ENCODE measurements at regions not wholly inside any gene's neighbourhood (a gene's known extent, or its start where the extent isn't known, plus 50 kb on each side); places are given as distances from the start of the nearest gene placed in this dataset.

GRCh38 chr15:19992428-19992827 is 549.2 kb downstream of the GOLGA6L6 start:
- TF ChIP-seq HNF4A (conservative IDR thresholded peaks at IDR 0.05), result no peak
- no peak for TF ChIP-seq NR2F2 (IDR thresholded peaks at IDR 0.05)
- no peak for TF ChIP-seq TAF1 (conservative IDR thresholded peaks at IDR 0.05)
- TF ChIP-seq RXRA (IDR thresholded peaks at IDR 0.05), result no peak
- no peak for TF ChIP-seq ATF3 (IDR thresholded peaks at IDR 0.05)
- TF ChIP-seq YY1 (IDR thresholded peaks at IDR 0.05), result no peak
- TF ChIP-seq SP1 (IDR thresholded peaks at IDR 0.05), result no peak
- no peak for TF ChIP-seq REST (IDR thresholded peaks at IDR 0.05)
- no peak for TF ChIP-seq EGR1 (IDR thresholded peaks at IDR 0.05; ENCODE audit: low read depth in 2 of 2)
- no peak for TF ChIP-seq JUND (IDR thresholded peaks at IDR 0.05)
- TF ChIP-seq FOXA2 (IDR thresholded peaks at IDR 0.05), result no peak
- TF ChIP-seq CTCF (IDR thresholded peaks at IDR 0.05; ENCODE audit: low read depth, low read length, missing input control), result no peak
- no peak for TF ChIP-seq MAX (IDR thresholded peaks at IDR 0.05)
- no peak for TF ChIP-seq FOXA1 (IDR thresholded peaks at IDR 0.05)
- TF ChIP-seq HNF4G (IDR thresholded peaks at IDR 0.05), result no peak
- no peak for TF ChIP-seq RAD21 (IDR thresholded peaks at IDR 0.05)
- TF ChIP-seq GABPA (IDR thresholded peaks at IDR 0.05 in 1 of 2, conservative IDR thresholded peaks at IDR 0.05 in 1 of 2), result no peak
- no peaks in the 10 kb centered on the region for H3K36me3 ChIP-seq (ENCODE audit: control insufficient read depth in 4 of 4, insufficient read depth in 3 of 4, low read depth in 1 of 4, low read length in 3 of 4)
- H3K27ac ChIP-seq (ENCODE audit: low read depth in 1 of 2, low read length in 2 of 2), result no peak overlapping the region
- 69% methylated on average over 4 of the region's 4 CpGs for WGBS
- DNase-seq (ENCODE audit: low spot score), result no peak
- H3K27me3 ChIP-seq (ENCODE audit: control insufficient read depth in 4 of 4, insufficient read depth in 4 of 4, low read length in 3 of 4), result peaks cover 0 to 3% (median 0%) of the 10 kb centered on the region in 4 donors
- no peaks in the 10 kb centered on the region for H3K9me3 ChIP-seq (ENCODE audit: control insufficient read depth in 4 of 4, low read length in 3 of 4)
- H3K9ac ChIP-seq (ENCODE audit: low read depth in 1 of 2, low read length in 2 of 2), result no peak overlapping the region
- H3K4me3 ChIP-seq (ENCODE audit: low read depth in 1 of 3, low read length in 3 of 3), result no peak overlapping the region
- no peaks in the 10 kb centered on the region for H3K4me1 ChIP-seq (ENCODE audit: control insufficient read depth in 4 of 4, insufficient read depth in 4 of 4, low read length in 3 of 4)

- no peaks in the 10 kb centered on the region for H3K4me1 ChIP-seq (ENCODE audit: control insufficient read depth in 4 of 4, insufficient read depth in 4 of 4, low read length in 3 of 4)
- no peak overlapping the region for H3K27ac ChIP-seq (ENCODE audit: low read depth in 1 of 2, low read length in 2 of 2)
- H3K9me3 ChIP-seq (ENCODE audit: control insufficient read depth in 4 of 4, low read length in 3 of 4), result peaks cover 0 to 5% (median 0%) of the 10 kb centered on the region in 4 donors
- DNase-seq (ENCODE audit: low spot score), result no peak
- H3K9ac ChIP-seq (ENCODE audit: low read depth in 1 of 2, low read length in 2 of 2), result no peak overlapping the region
- TF ChIP-seq CTCF (IDR thresholded peaks at IDR 0.05; ENCODE audit: low read depth, low read length, missing input control), result no peak
- no peak for TF ChIP-seq HNF4A (conservative IDR thresholded peaks at IDR 0.05)
- no peak for TF ChIP-seq TAF1 (conservative IDR thresholded peaks at IDR 0.05)
- TF ChIP-seq FOXA1 (IDR thresholded peaks at IDR 0.05), result no peak
- TF ChIP-seq EGR1 (IDR thresholded peaks at IDR 0.05; ENCODE audit: low read depth in 2 of 2), result no peak
- TF ChIP-seq ZBTB33 (IDR thresholded peaks at IDR 0.05), result no peak
- TF ChIP-seq FOXA2 (IDR thresholded peaks at IDR 0.05), result no peak
- TF ChIP-seq REST (IDR thresholded peaks at IDR 0.05), result no peak
- TF ChIP-seq SP1 (IDR thresholded peaks at IDR 0.05), result no peak
- no peak for TF ChIP-seq NR2F2 (IDR thresholded peaks at IDR 0.05)
- WGBS, result 59% methylated on average over 5 of the region's 5 CpGs
- no peaks in the 10 kb centered on the region for H3K36me3 ChIP-seq (ENCODE audit: control insufficient read depth in 4 of 4, insufficient read depth in 3 of 4, low read depth in 1 of 4, low read length in 3 of 4)
- H3K4me3 ChIP-seq (ENCODE audit: low read depth in 1 of 3, low read length in 3 of 3), result no peak overlapping the region
- peaks cover 0 to 3% (median 1%) of the 10 kb centered on the region in 4 donors for H3K27me3 ChIP-seq (ENCODE audit: control insufficient read depth in 4 of 4, insufficient read depth in 4 of 4, low read length in 3 of 4)
Observed at GRCh38 chr15:19988094-19988660, 553.4 kb downstream of the GOLGA6L6 start.

All from liver (tissue), 8 donors.